ENCODE measurements at regions not wholly inside any gene's neighbourhood (a gene's known extent, or its start where the extent isn't known, plus 50 kb on each side); places are given as distances from the start of the nearest gene placed in this dataset.

- ChIA-PET POLR2A (no interaction called here), CTCF (no interaction called here)
- no peak for TF ChIP-seq CTCF (IDR thresholded peaks at IDR 0.05)
- Histone ChIP-seq H3K27ac (ENCODE audit: low read depth in 1 of 2, low read length in 2 of 2) (no peak overlapping the region), H3K9me3 (ENCODE audit: control insufficient read depth in 1 of 2, insufficient read depth in 1 of 2, low read length in 2 of 2) (no peaks in the 10 kb centered on the region), H3K4me3 (ENCODE audit: low read length) (no peak overlapping the region), H3K4me1 (ENCODE audit: insufficient read depth, low read length) (no peaks in the 10 kb centered on the region), H3K36me3 (ENCODE audit: insufficient read depth, low read length) (no peaks in the 10 kb centered on the region), H3K27me3 (ENCODE audit: control insufficient read depth in 1 of 2, insufficient read depth in 2 of 2, low read length in 2 of 2) (no peaks in the 10 kb centered on the region)
- H3K27me3 Mint-ChIP-seq: no peaks in the 10 kb centered on the region
- no peak for ATAC-seq (ENCODE audit: poor library complexity)
- no peaks in the 10 kb centered on the region for H3K4me1 Mint-ChIP-seq (ENCODE audit: low read depth)
- no peak overlapping the region for H3K4me3 Mint-ChIP-seq
- H3K9me3 Mint-ChIP-seq: peaks cover 22% of the 10 kb centered on the region
- DNase-seq: no peak
- intact Hi-C loops (cut with DNase I, micrococcal nuclease): no loop called here
- no peak overlapping the region for H3K27ac Mint-ChIP-seq
- H3K36me3 Mint-ChIP-seq (ENCODE audit: low read depth): no peaks in the 10 kb centered on the region
Observed at GRCh38 chr14:29102266-29102665, 335.7 kb downstream of the FOXG1 start.

GRCh38 chr14:29102996-29103395 is 336.4 kb downstream of the FOXG1 start:
- intact Hi-C loops (cut with DNase I, micrococcal nuclease): no loop called here
- POLR2A ChIA-PET: no interaction called here

GRCh38 chr14:29108908-29109307 is 342.3 kb downstream of the FOXG1 start:
- TF ChIP-seq CTCF (IDR thresholded peaks at IDR 0.05): no peak
- no peaks in the 10 kb centered on the region for H3K27me3 ChIP-seq (ENCODE audit: control insufficient read depth in 1 of 2, insufficient read depth in 2 of 2, low read length in 2 of 2)
- H3K4me3 Mint-ChIP-seq: no peak overlapping the region
- DNase-seq (no peak), ATAC-seq (ENCODE audit: poor library complexity) (no peak)
- H3K36me3 Mint-ChIP-seq (ENCODE audit: low read depth): no peaks in the 10 kb centered on the region
- H3K9me3 Mint-ChIP-seq: peaks cover 17% of the 10 kb centered on the region
- H3K27ac ChIP-seq (ENCODE audit: low read depth in 1 of 2, low read length in 2 of 2): no peak overlapping the region
- no peaks in the 10 kb centered on the region for H3K36me3 ChIP-seq (ENCODE audit: insufficient read depth, low read length)
- no peaks in the 10 kb centered on the region for H3K4me1 ChIP-seq (ENCODE audit: insufficient read depth, low read length)
- H3K4me1 Mint-ChIP-seq (ENCODE audit: low read depth): no peaks in the 10 kb centered on the region
- CTCF ChIA-PET: no interaction called here
- H3K4me3 ChIP-seq (ENCODE audit: low read length): no peak overlapping the region
- H3K27ac Mint-ChIP-seq: no peak overlapping the region
- H3K9me3 ChIP-seq (ENCODE audit: control insufficient read depth in 1 of 2, insufficient read depth in 1 of 2, low read length in 2 of 2): peaks cover 0 to 5% of the 10 kb centered on the region in 2 experiments
- no peaks in the 10 kb centered on the region for H3K27me3 Mint-ChIP-seq
- POLR2A ChIA-PET: no interaction called here
- intact Hi-C loops (cut with DNase I, micrococcal nuclease): no loop called here

More at GRCh38 chr14:29102996-29103395, 336.4 kb downstream of the FOXG1 start:
- H3K27ac ChIP-seq (ENCODE audit: low read depth in 1 of 2, low read length in 2 of 2): no peak overlapping the region
- no peaks in the 10 kb centered on the region for H3K4me1 ChIP-seq (ENCODE audit: insufficient read depth, low read length)
- Mint-ChIP-seq H3K27ac (no peak overlapping the region), H3K27me3 (no peaks in the 10 kb centered on the region), H3K36me3 (ENCODE audit: low read depth) (no peaks in the 10 kb centered on the region), H3K4me1 (ENCODE audit: low read depth) (no peaks in the 10 kb centered on the region), H3K9me3 (peaks cover 22% of the 10 kb centered on the region), H3K4me3 (no peak overlapping the region)
- no peaks in the 10 kb centered on the region for H3K27me3 ChIP-seq (ENCODE audit: control insufficient read depth in 1 of 2, insufficient read depth in 2 of 2, low read length in 2 of 2)
- TF ChIP-seq CTCF (IDR thresholded peaks at IDR 0.05): no peak
- no peaks in the 10 kb centered on the region for H3K36me3 ChIP-seq (ENCODE audit: insufficient read depth, low read length)
- no peaks in the 10 kb centered on the region for H3K9me3 ChIP-seq (ENCODE audit: control insufficient read depth in 1 of 2, insufficient read depth in 1 of 2, low read length in 2 of 2)
- CTCF ChIA-PET: no interaction called here
- no peak overlapping the region for H3K4me3 ChIP-seq (ENCODE audit: low read length)
- DNase-seq: no peak
- no peak for ATAC-seq (ENCODE audit: poor library complexity)
